A673 (cell line): ENCODE measurements at regions not wholly inside any gene's neighbourhood (a gene's known extent, or its start where the extent isn't known, plus 50 kb on each side); places are given as distances from the start of the nearest gene placed in this dataset.

Experiments
- BruUV-seq: library from RNA; stranded (reverse); fragments of 400-500 nt; replicated peaks from 2 replicates; lab custom pipeline; 2021; lab: Mats Ljungman, UMichigan
- CTCF ChIA-PET: fragments of 300-600 bp; sonication (Branson Sonifier 250); formaldehyde crosslinking; loops from one replicate; lab custom pipeline; 2022; ENCODE audit warnings: antibody characterized with exemption; lab: Charles Lee
- POLR2A ChIA-PET: fragments of 300-600 bp; sonication (Branson Sonifier 250); formaldehyde crosslinking; loops from one replicate; lab custom pipeline; 2022; ENCODE audit warnings: antibody characterized with exemption; ENCODE audit not compliant: low non-redundant PET; lab: Charles Lee
- DNase-seq: peaks from one replicate; pipeline ENCODE4 v3.0.0-alpha.2; 2015; ENCODE audit warnings: low spot score
- H3K27ac ChIP-seq: fragments of 200-600 bp; sonication (generic); 2 replicates; pipeline ENCODE4 v1.5.1; 2016; ENCODE audit warnings: mixed run types, low read depth, mild to moderate bottlenecking, mixed read lengths, antibody characterized with exemption, low read length; ENCODE audit not compliant: poor library complexity, severe bottlenecking
- H3K27me3 ChIP-seq: fragments of 200-600 bp; sonication (generic); replicated peaks from 2 replicates; pipeline ENCODE4 v1.6.1; 2017; ENCODE audit warnings: mixed run types, low read depth, mild to moderate bottlenecking, mixed read lengths, antibody characterized with exemption, low read length; ENCODE audit not compliant: insufficient read depth, poor library complexity
- H3K36me3 ChIP-seq: fragments of 200-600 bp; sonication (generic); 2 replicates; pipeline ENCODE4 v1.6.1; 2016; ENCODE audit warnings: mixed run types, mild to moderate bottlenecking, mixed read lengths, antibody characterized with exemption, low read length; ENCODE audit not compliant: insufficient read depth, poor library complexity, severe bottlenecking
- H3K4me1 ChIP-seq: fragments of 200-600 bp; sonication (generic); 2 replicates; pipeline ENCODE4 v1.6.1; 2017; ENCODE audit warnings: mixed run types, mild to moderate bottlenecking, mixed read lengths, antibody characterized with exemption, low read length; ENCODE audit not compliant: insufficient read depth, poor library complexity, severe bottlenecking
- H3K4me3 ChIP-seq: fragments of 200-600 bp; sonication (generic); 2 replicates; pipeline ENCODE4 v1.5.1; 2016; ENCODE audit warnings: low read depth, mixed run types, mild to moderate bottlenecking, mixed read lengths, low read length; ENCODE audit not compliant: poor library complexity, severe bottlenecking
- H3K9me3 ChIP-seq: fragments of 200-600 bp; sonication (generic); 2 replicates; pipeline ENCODE4 v1.6.1; 2016; ENCODE audit warnings: mixed run types, low read depth, mild to moderate bottlenecking, mixed read lengths, antibody characterized with exemption, low read length; ENCODE audit not compliant: poor library complexity, severe bottlenecking
- EZH2 ChIP-seq: fragments of 200-600 bp; sonication (generic); IDR thresholded peaks from 2 replicates; pipeline ENCODE4 v1.6.1; 2017; ENCODE audit warnings: borderline replicate concordance, low read depth, mild to moderate bottlenecking, mixed read lengths, antibody characterized with exemption, low read length; ENCODE audit not compliant: poor library complexity, severe bottlenecking
- intact Hi-C: fragments of 100-400 bp; cut with micrococcal nuclease; formaldehyde crosslinking; loops from one replicate; pipeline ENCODE4 v1.10.0; 2022; ENCODE audit not compliant: unreplicated experiment
- TF ChIP-seq, protein P1 (sequence below): fragments of 300-800, 200-600 bp; sonication (generic); conservative IDR thresholded peaks from 2 replicates; pipeline ENCODE4 v1.5.1; 2017; ENCODE audit warnings: low read depth, mild to moderate bottlenecking, antibody characterized with exemption, low read length, moderate library complexity, mixed read lengths

DNA sequence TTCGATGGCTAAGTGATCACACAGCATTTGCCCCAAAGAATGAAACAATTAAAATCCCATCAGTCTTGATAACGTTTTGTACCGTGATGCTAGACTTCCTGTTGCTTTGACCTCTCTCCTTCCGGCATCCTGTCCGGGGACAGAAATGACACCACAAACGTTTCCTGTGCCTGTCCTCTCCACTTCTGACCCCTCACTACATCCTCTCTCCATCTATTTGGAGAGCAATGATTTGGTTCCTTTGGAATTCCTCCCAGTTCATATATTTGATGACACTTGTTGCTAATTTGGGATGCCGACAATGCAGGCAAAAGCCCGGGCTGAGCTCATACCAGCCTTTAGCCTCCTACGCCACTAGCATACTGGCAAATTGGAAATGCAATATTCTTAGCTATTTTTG lies 151.2 kb upstream of the CCDC68 start:
- POLR2A ChIA-PET: no interaction called here
- no peak overlapping the region for H3K27ac ChIP-seq
- TF ChIP-seq EZH2: no peak
- TF ChIP-seq, protein P1, sequence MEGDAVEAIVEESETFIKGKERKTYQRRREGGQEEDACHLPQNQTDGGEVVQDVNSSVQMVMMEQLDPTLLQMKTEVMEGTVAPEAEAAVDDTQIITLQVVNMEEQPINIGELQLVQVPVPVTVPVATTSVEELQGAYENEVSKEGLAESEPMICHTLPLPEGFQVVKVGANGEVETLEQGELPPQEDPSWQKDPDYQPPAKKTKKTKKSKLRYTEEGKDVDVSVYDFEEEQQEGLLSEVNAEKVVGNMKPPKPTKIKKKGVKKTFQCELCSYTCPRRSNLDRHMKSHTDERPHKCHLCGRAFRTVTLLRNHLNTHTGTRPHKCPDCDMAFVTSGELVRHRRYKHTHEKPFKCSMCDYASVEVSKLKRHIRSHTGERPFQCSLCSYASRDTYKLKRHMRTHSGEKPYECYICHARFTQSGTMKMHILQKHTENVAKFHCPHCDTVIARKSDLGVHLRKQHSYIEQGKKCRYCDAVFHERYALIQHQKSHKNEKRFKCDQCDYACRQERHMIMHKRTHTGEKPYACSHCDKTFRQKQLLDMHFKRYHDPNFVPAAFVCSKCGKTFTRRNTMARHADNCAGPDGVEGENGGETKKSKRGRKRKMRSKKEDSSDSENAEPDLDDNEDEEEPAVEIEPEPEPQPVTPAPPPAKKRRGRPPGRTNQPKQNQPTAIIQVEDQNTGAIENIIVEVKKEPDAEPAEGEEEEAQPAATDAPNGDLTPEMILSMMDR: no peak
- H3K27me3 ChIP-seq: peaks cover 18% of the 10 kb centered on the region
- no peaks in the 10 kb centered on the region for H3K9me3 ChIP-seq
- intact Hi-C loops: no loop called here
- CTCF ChIA-PET: no interaction called here
- BruUV-seq: no TSS peak
- no peak for DNase-seq
- H3K4me1 ChIP-seq: no peaks in the 10 kb centered on the region
- H3K36me3 ChIP-seq: no peaks in the 10 kb centered on the region
- no peak overlapping the region for H3K4me3 ChIP-seq

DNA sequence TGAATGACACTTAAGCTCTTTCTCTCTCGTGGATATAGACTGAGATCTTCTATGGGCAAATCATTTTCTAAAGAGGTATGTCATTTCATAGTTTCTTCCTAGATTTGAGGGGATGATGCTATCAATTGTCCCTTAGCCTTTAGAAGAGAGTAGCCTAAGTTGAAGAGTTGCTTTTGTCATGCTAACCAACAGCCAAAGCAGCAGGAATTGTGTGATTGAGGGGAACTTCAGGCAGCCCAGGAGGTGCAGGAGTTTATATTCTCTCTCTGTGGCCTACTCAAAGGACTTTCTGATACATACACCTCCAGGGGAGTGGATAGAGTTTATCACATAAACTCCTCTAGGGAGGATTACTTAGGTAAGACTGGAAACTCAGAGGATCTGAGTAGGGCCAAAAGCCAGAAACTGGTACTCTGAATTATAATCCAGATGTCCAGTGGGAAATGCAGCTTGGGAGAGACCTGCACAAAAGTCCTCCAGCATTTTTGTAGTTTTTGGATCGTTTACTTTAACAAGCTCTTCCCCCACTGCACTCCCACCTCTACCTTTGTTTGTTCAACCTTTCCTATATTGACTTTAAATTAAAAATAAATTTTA lies 150.7 kb upstream of the CCDC68 start:
- no peak for DNase-seq
- Histone ChIP-seq H3K27ac (no peak overlapping the region), H3K4me3 (no peak overlapping the region), H3K4me1 (no peaks in the 10 kb centered on the region), H3K36me3 (no peaks in the 10 kb centered on the region), H3K27me3 (peaks cover 18% of the 10 kb centered on the region), H3K9me3 (no peaks in the 10 kb centered on the region)
- intact Hi-C loops: no loop called here
- CTCF ChIA-PET: no interaction called here
- BruUV-seq: no TSS peak
- POLR2A ChIA-PET: no interaction called here
- TF ChIP-seq EZH2: no peak
- TF ChIP-seq, protein P1: no peak

DNA sequence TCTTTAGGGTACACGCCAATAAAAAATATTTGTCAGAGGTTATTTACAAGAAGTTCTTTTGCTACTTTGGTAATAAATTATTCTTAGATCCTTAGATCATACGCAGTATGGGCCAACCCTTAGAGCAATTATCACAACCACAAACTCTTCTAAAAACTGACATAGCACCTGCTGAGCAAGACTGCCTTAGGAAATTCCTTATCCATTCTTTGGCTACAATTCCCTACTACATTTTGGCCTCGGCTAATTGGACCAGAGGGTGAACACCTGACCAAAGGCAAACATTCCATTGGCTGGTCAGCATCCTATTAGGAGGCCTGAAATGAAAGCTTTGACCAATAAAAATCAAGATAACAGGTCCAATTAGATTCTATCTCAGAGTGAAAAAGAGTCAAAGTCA lies 147.6 kb upstream of the CCDC68 start:
- BruUV-seq: no TSS peak
- H3K4me3 ChIP-seq: no peak overlapping the region
- H3K4me1 ChIP-seq: no peaks in the 10 kb centered on the region
- no peaks in the 10 kb centered on the region for H3K9me3 ChIP-seq
- POLR2A ChIA-PET: no interaction called here
- no peak for TF ChIP-seq EZH2
- TF ChIP-seq, protein P1: no peak
- DNase-seq: no peak
- peaks cover 10% of the 10 kb centered on the region for H3K27me3 ChIP-seq
- no peak overlapping the region for H3K27ac ChIP-seq
- no peaks in the 10 kb centered on the region for H3K36me3 ChIP-seq
- intact Hi-C loops: no loop called here
- CTCF ChIA-PET: no interaction called here
